ENCODE measurements at regions not wholly inside any gene's neighbourhood (a gene's known extent, or its start where the extent isn't known, plus 50 kb on each side); places are given as distances from the start of the nearest gene placed in this dataset.
"Not testable (repeated sequence)": the region's sequence is repeated elsewhere in the genome, so short reads cannot be mapped to it uniquely, and the experiment has no call there.

DNA sequence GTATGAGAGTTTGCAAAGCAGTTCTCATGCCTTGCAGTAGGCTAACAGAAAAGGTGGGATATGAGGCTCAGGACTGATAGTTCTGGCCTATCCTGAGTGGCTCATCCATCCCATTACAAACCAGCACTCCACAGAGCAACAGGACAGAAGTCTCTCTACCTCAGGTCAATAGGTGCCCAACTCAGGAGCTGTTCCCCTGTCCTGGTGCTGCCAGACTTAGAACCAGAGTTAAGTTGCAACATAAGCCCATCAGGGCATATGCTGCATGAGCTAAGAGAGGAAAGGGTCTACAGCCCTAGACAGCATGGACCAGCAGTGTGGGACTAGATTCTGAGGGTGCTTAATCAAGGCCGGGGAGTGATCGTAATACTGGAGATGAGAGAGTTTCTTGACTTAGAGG is 104.8 kb upstream of the ECI2 start:
- H3K4me1 ChIP-seq = no peaks in the 10 kb centered on the region
- DNase-seq (no peak), ATAC-seq (ENCODE audit: low FRiP score in 2 of 2) (no peak)
- H3K36me3 ChIP-seq = no peaks in the 10 kb centered on the region
- no peak overlapping the region for H3K4me3 ChIP-seq
- no peaks in the 10 kb centered on the region for H3K27me3 ChIP-seq
- no peak overlapping the region for H3K27ac ChIP-seq
- TF ChIP-seq, protein P1, sequence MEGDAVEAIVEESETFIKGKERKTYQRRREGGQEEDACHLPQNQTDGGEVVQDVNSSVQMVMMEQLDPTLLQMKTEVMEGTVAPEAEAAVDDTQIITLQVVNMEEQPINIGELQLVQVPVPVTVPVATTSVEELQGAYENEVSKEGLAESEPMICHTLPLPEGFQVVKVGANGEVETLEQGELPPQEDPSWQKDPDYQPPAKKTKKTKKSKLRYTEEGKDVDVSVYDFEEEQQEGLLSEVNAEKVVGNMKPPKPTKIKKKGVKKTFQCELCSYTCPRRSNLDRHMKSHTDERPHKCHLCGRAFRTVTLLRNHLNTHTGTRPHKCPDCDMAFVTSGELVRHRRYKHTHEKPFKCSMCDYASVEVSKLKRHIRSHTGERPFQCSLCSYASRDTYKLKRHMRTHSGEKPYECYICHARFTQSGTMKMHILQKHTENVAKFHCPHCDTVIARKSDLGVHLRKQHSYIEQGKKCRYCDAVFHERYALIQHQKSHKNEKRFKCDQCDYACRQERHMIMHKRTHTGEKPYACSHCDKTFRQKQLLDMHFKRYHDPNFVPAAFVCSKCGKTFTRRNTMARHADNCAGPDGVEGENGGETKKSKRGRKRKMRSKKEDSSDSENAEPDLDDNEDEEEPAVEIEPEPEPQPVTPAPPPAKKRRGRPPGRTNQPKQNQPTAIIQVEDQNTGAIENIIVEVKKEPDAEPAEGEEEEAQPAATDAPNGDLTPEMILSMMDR (IDR thresholded peaks at IDR 0.05) = no peak
- no peak for TF ChIP-seq EP300 (IDR thresholded peaks at IDR 0.05)
- no peak for TF ChIP-seq POLR2AphosphoS5 (IDR thresholded peaks at IDR 0.05)
- no peak for TF ChIP-seq POLR2A (IDR thresholded peaks at IDR 0.05)
- WGBS, 2 donors = 93 to 94% methylated on average over 2 of the region's 2 CpGs
- H3K9me3 ChIP-seq = peaks cover 0 to 13% (median 6%) of the 10 kb centered on the region in 4 donors

DNA sequence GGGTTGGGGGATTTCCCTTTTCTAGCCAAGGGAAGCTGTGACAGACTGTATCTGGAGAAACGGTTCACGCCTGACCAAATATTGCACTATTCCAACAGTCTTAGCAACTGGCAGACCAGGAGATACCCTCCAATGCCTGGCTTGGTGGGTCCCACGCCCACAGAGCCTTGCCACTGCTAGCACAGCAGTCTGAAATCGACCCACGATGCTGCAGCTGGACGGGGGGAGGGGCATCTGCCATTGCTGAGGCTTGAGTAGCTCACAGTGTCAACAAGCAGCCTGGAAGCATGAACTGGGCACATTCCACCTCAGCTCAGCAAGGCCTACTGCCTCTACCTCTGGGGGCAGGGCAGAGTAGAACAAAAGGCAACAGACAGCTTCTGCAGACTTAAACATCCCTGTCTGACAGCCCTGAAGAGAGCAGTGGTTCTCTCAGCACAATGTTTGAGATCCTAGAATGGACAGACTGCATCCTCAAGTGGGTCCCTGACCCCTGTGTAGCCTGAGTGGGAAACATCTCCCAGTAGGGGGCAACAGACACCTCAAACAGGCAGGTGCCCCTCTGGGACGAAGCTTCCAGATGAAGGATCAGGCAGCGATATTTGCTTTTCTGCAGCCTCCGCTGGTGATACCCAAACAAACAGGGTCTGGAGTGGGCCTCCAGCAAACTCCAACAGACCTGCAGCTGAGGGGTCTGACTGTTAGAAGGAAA is 89.9 kb upstream of the ECI2 start:
- Histone ChIP-seq H3K27ac (no peak overlapping the region), H3K36me3 (no peaks in the 10 kb centered on the region), H3K4me3 (no peak overlapping the region), H3K4me1 (no peaks in the 10 kb centered on the region), H3K27me3 (no peaks in the 10 kb centered on the region), H3K9me3 (no peaks in the 10 kb centered on the region)
- TF ChIP-seq EP300 (IDR thresholded peaks at IDR 0.05) (no peak), POLR2A (IDR thresholded peaks at IDR 0.05) (no peak), POLR2AphosphoS5 (IDR thresholded peaks at IDR 0.05) (no peak)
- TF ChIP-seq, protein P1 (IDR thresholded peaks at IDR 0.05) = no peak
- ATAC-seq (ENCODE audit: low FRiP score in 2 of 2) (no peak), DNase-seq (no peak)
- 62% methylated on average over 5 to 9 of the region's 9 CpGs for WGBS, 2 donors

- no peaks in the 10 kb centered on the region for H3K4me1 ChIP-seq
- no peaks in the 10 kb centered on the region for H3K9me3 ChIP-seq
- 42 to 48% methylated on average over 9 of the region's 9 CpGs for WGBS, 2 donors
- DNase-seq = no peak
- no peaks in the 10 kb centered on the region for H3K36me3 ChIP-seq
- no peak overlapping the region for H3K4me3 ChIP-seq
- TF ChIP-seq POLR2A (IDR thresholded peaks at IDR 0.05) = no peak
- no peak overlapping the region for H3K27ac ChIP-seq
- H3K27me3 ChIP-seq = no peaks in the 10 kb centered on the region
- ATAC-seq (ENCODE audit: low FRiP score in 2 of 2) = no peak
These were observed 88.9 kb upstream of the ECI2 start for GRCh38 chr6:4224067-4224978.

DNA sequence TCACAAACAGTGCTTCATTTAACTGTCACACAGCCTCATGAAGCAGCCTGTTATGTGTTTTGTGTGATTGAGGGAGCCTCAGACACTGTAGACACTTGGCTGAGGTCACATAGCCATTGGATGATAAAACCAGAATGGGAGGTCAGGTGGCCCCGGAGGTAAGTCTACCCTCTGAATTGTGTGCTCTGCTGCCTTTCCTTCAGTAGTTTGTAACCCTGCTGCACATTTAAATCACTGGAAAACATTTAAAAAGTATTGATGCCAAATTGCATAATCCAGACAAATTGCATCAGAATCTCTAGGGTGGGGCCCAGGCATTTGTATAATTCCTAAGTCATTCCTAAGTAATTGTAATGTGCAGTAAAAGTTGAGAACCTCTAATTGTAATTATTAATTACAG is 85.2 kb upstream of the ECI2 start:
- Histone ChIP-seq H3K4me3 (no peak overlapping the region), H3K9me3 (no peaks in the 10 kb centered on the region), H3K36me3 (no peaks in the 10 kb centered on the region), H3K27me3 (no peaks in the 10 kb centered on the region), H3K27ac (no peak overlapping the region), H3K4me1 (no peaks in the 10 kb centered on the region)
- TF ChIP-seq POLR2A (IDR thresholded peaks at IDR 0.05) = no peak
- TF ChIP-seq POLR2AphosphoS5 (IDR thresholded peaks at IDR 0.05) = no peak
- no peak for TF ChIP-seq EP300 (IDR thresholded peaks at IDR 0.05)
- TF ChIP-seq, protein P1 (IDR thresholded peaks at IDR 0.05) = no peak
- ATAC-seq (ENCODE audit: low FRiP score in 2 of 2) = peak in 1 of 2 donors; percentile 35
- no peak for DNase-seq
- 64 to 80% methylated on average over 1 of the region's 1 CpG for WGBS, 2 donors

DNA sequence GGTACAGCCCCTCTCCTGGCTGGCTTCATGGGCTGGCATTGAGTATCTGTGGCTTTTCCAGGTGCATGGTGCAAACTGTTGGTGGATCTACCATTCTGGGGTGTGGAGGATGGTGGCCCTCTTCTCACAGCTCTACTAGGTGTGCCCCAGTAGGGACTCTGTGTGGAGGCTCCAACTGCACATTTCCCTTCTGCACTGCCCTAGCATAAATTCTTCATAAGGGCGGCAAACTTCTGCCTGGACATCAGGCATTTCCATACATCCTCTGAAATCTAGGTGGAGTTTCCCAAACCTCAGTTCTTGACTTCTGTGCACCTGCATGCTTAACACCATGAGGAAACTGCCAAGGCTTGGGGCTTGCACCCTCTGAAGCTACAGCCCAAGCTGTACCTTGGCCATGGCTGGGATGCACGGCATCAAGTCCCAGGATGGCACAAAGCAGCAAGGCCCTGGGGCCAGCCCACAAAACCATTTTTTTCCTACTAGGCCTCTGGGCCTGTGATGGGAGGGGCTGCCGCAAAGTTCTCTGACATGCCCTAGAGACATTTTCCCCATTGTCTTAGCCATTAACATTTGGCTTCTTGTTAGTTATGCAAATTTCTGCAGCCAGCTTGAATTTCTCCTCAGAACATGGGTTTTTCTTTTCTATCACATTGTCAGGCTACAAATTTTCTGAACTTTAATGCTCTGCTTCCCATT is 83.4 kb upstream of the ECI2 start:
- H3K27ac ChIP-seq; H3K4me3 ChIP-seq; H3K9me3 ChIP-seq; H3K4me1 ChIP-seq; H3K27me3 ChIP-seq; H3K36me3 ChIP-seq; ATAC-seq (ENCODE audit: low FRiP score in 2 of 2): not testable (repeated sequence)
- 98 to 100% methylated on average over 3 of the region's 3 CpGs for WGBS, 2 donors
- DNase-seq = peak in 1 of 2 donors; percentile 3
